Right lobe of liver (tissue), 6 donors: ENCODE measurements at regions not wholly inside any gene's neighbourhood (a gene's known extent, or its start where the extent isn't known, plus 50 kb on each side); places are given as distances from the start of the nearest gene placed in this dataset.

Experiments used
- ATAC-seq, 4 donors: fragments of 200-7000 bp; cut with Tn5 transposase; one replicate each; pipeline ENCODE4 v1.9.1; 2020; ENCODE audit warnings: mild to moderate bottlenecking in 4 of 4, moderate library complexity in 4 of 4
- DNase-seq, 3 donors: peaks; one replicate each; pipeline ENCODE4 v3.0.0-alpha.2; 2020
- H3K27ac ChIP-seq, 3 donors: fragments of 200-600 bp; one replicate each; pipeline ENCODE4 v1.8.0; 2022
- H3K27me3 ChIP-seq, 2 donors: fragments of 200-600 bp; one replicate each; pipeline ENCODE4 v1.8.0; 2022
- H3K36me3 ChIP-seq, 4 donors: fragments of 200-600 bp; sonication (generic) in 1 of 4; one replicate each; pipeline versions ENCODE4 v1.5.1 to v1.8.0; 2017 to 2022; ENCODE audit warnings: control low read depth in 1 of 4
- H3K4me1 ChIP-seq, 4 donors: fragments of 200-600 bp; sonication (generic) in 1 of 4; one replicate each; pipeline versions ENCODE4 v1.5.1 to v1.8.0; 2017 to 2022; ENCODE audit warnings: control low read depth in 1 of 4
- H3K4me3 ChIP-seq, 3 donors: fragments of 200-600 bp; one replicate each; pipeline ENCODE4 v1.8.0; 2022
- H3K9me3 ChIP-seq, 4 donors: fragments of 200-600 bp; sonication (generic) in 1 of 4; one replicate each; pipeline versions ENCODE4 v1.5.1 to v1.8.0; 2017 to 2022; ENCODE audit warnings: control low read depth in 1 of 4
- POLR2A ChIP-seq: fragments of 450-650 bp; IDR thresholded peaks from one replicate; pipeline ENCODE4 v1.6.1; 2017; ENCODE audit warnings: antibody characterized with exemption, mild to moderate bottlenecking
- WGBS: methylation state at CpG from one replicate; pipeline ENCODE4 v1.1.6; 2018; ENCODE audit warnings: low coverage, low lambda C conversion rate; ENCODE audit not compliant: insufficient coverage; ENCODE audit errors: missing lambda C conversion rate; 5-methylcytosine and 5-hydroxymethylcytosine counted together
- intact Hi-C, 2 donors: fragments of 100-400 bp; cut with DNase I; formaldehyde crosslinking; loops; one replicate each; pipeline versions ENCODE4 v1.11.2 to v1.14.1; 2022
- TF ChIP-seq, protein P1 (sequence below), 4 donors: fragments of 200-600 bp in 3 of 4; fragments of 450-650 bp in 1 of 4; IDR thresholded peaks; one replicate each; pipeline versions ENCODE4 v1.5.1 to v1.8.0; 2016 to 2022; ENCODE audit warnings: antibody characterized with exemption in 4 of 4, mild to moderate bottlenecking in 2 of 4
- donor health status: DM: no; HTN: yes; CAD: no.
- donor health status: DM: no; HTN: no; CAD: no.
- donor health status: DM: no; HTN: no; CAD: no.
- donor health status: DM: no; HTN: yes; CAD: no.
- donor health status: DM: no; HTN: yes; CAD: no.

DNA sequence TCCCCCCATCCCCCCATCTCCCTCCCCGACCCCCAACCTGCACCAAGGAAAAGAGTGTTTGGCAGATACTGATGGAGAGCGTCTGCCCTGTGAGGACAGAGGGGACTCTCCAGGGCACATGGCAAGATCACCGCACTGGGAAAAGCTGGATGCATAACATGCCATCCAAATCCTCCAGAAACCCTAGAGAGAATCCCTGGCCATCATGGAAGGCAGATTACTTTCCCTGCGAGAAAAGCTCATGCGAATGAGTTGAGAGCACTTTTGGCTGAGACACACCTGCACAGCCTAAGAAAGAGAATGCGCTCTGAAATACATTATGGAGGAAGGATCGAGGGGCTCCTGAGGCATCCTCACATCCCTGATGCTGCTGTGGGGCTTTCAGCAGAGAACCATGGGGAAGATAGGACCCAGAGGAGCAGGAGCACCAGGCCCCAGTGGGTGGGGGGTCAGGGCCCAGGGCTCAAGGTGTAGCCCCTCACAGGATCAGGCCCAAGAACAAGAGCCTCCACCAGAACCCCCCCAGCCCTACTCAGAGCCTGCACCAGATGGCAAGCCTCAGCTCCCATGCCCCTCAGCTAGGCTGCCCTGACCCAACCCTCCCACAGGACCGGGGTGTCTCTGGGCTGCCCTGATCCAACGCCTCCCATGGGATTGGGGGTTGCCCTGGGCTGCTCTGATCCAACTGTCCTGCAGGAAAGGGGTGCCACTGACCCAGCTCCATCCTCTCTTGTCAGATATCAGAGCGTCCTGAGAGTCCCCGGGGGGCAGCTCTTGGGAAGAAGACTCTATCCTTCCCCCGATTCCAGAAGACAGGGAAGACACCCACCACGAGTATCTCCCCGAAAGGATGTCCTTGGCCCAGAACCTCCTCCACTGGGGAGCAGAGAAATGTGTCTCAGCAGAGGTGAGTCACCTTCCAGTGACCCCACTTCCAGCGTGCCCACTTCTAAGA is 153.4 kb downstream of the NDUFA10 start:
- TF ChIP-seq, protein P1, sequence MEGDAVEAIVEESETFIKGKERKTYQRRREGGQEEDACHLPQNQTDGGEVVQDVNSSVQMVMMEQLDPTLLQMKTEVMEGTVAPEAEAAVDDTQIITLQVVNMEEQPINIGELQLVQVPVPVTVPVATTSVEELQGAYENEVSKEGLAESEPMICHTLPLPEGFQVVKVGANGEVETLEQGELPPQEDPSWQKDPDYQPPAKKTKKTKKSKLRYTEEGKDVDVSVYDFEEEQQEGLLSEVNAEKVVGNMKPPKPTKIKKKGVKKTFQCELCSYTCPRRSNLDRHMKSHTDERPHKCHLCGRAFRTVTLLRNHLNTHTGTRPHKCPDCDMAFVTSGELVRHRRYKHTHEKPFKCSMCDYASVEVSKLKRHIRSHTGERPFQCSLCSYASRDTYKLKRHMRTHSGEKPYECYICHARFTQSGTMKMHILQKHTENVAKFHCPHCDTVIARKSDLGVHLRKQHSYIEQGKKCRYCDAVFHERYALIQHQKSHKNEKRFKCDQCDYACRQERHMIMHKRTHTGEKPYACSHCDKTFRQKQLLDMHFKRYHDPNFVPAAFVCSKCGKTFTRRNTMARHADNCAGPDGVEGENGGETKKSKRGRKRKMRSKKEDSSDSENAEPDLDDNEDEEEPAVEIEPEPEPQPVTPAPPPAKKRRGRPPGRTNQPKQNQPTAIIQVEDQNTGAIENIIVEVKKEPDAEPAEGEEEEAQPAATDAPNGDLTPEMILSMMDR (IDR thresholded peaks at IDR 0.05) = no peak
- no peak for TF ChIP-seq POLR2A

DNA sequence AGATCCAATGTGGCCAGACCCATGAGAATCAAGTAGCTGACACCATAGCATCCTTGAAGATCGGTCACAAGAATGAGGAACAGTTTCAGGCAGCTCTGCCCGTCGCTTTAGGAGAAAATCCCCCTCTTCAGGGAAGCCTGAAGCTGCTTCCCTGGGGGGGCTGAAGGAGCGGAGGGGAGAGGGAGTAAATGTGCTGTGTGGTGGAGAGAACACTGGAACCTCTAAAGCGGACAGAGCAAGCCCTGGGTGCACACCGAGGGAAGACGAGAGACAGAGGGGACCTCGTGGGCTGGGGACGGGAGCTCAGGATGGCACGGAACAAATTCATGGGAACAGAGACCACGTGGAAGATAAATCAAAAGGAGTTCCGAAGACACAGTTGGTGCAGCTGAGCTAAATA is 154.3 kb downstream of the NDUFA10 start:
- Histone ChIP-seq H3K9me3 (no peaks in the 10 kb centered on the region), H3K36me3 (no peaks in the 10 kb centered on the region), H3K4me3 (no peak overlapping the region), H3K27me3 (no peaks in the 10 kb centered on the region), H3K4me1 (no peaks in the 10 kb centered on the region), H3K27ac (no peak overlapping the region)
- DNase-seq (peak in 1 of 3 donors; percentile 23), ATAC-seq (no peak)
- no peak for TF ChIP-seq POLR2A
- TF ChIP-seq, protein P1 (IDR thresholded peaks at IDR 0.05) = no peak
- intact Hi-C loops = no loop called here
- WGBS = 64% methylated on average over 10 of the region's 12 CpGs

More for the DNA sequence above, 153.4 kb downstream of the NDUFA10 start:
- no peaks in the 10 kb centered on the region for H3K4me1 ChIP-seq
- no peaks in the 10 kb centered on the region for H3K36me3 ChIP-seq
- H3K27me3 ChIP-seq = no peaks in the 10 kb centered on the region
- 60% methylated on average over 6 of the region's 15 CpGs for WGBS
- intact Hi-C loops = no loop called here
- peak in 1 of 3 donors; percentile 31 for DNase-seq
- H3K27ac ChIP-seq = no peak overlapping the region
- no peaks in the 10 kb centered on the region for H3K9me3 ChIP-seq
- no peak for ATAC-seq
- no peak overlapping the region for H3K4me3 ChIP-seq

DNA sequence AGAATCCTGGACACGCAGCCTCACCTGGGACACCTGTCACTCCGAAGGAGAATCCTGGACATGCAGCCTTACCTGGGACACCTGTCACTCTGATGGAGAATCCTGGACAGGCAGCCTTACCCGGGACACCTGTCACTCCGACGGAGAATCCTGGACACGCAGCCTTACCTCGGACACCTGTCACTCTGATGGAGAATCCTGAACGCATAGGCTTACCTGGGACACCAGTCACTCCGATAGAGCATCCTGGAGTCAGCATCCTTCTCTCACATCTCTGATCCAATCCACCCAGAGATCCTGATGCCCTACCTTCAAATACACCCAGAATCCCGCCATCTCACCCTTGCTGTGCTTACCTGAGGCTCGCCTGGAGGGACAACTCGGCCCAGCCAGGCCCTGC is 154.9 kb downstream of the NDUFA10 start:
- peak in 1 of 3 donors; percentile 21 for DNase-seq
- H3K4me3 ChIP-seq = no peak overlapping the region
- no peaks in the 10 kb centered on the region for H3K4me1 ChIP-seq
- 43% methylated on average over 3 of the region's 12 CpGs for WGBS
- no peaks in the 10 kb centered on the region for H3K9me3 ChIP-seq
- ATAC-seq = no peak
- H3K27me3 ChIP-seq = no peaks in the 10 kb centered on the region
- intact Hi-C loops = no loop called here
- H3K36me3 ChIP-seq = no peaks in the 10 kb centered on the region
- H3K27ac ChIP-seq = no peak overlapping the region
- TF ChIP-seq, protein P1 (IDR thresholded peaks at IDR 0.05) = no peak
- no peak for TF ChIP-seq POLR2A

DNA sequence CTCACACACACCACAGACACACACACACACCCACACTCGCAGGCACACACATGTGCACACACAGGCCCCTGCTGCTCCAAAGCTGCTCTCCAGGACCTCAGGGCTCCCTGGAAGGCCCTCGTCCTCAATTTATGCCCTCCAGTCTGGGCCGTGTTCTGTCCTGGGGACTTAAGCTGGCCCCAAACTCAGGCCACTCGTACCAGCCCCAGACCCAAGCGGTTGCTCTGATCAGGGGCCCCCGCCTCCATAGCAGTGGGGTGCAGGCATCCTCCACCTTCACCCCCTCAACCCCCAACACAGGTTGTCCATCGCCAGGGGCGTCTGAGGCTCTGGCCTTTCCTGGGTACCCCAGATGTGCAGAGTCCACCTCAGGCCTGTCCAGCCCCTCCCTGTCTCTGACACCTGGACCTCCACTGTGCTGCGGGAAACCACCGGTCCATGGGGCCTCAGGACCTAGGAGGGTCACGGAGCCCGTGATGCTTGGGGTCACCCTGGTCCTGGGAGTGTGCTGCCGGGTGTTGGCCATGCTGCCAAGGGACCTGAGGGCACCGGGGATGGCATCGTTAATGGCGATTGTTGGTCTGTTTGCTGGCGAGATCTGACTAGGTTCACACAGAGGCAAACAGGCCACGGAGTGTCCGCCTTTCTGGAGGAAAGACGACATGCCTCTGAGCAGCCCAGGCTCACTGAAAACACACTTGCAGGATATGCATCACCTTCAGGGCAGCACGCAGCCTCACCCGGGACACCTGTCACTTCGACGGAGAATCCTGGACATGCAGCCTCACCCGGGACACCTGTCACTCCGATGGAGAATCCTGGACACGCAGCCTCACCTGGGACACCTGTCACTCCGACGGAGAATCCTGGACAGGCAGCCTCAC is 155.6 kb downstream of the NDUFA10 start:
- no peaks in the 10 kb centered on the region for H3K9me3 ChIP-seq
- no peaks in the 10 kb centered on the region for H3K36me3 ChIP-seq
- H3K27me3 ChIP-seq = no peaks in the 10 kb centered on the region
- no peak overlapping the region for H3K4me3 ChIP-seq
- TF ChIP-seq POLR2A = no peak
- TF ChIP-seq, protein P1 (IDR thresholded peaks at IDR 0.05) = no peak
- WGBS = 80% methylated on average over 6 of the region's 29 CpGs
- ATAC-seq (no peak), DNase-seq (peak in 1 of 3 donors; percentile 35)
- intact Hi-C loops = no loop called here
- no peak overlapping the region for H3K27ac ChIP-seq
- no peaks in the 10 kb centered on the region for H3K4me1 ChIP-seq
